Lower leg skin (tissue), 4 donors: ENCODE measurements at regions not wholly inside any gene's neighbourhood (a gene's known extent, or its start where the extent isn't known, plus 50 kb on each side); places are given as distances from the start of the nearest gene placed in this dataset.
"Not testable (repeated sequence)": the region's sequence is repeated elsewhere in the genome, so short reads cannot be mapped to it uniquely, and the experiment has no call there.

Source experiments
- DNase-seq, 2 donors: peaks; one replicate each; pipeline ENCODE4 v3.0.0-alpha.2; 2019; ENCODE audit warnings: low spot score in 2 of 2
- H3K4me3 ChIP-seq: fragments of 200-600 bp; sonication (generic); 2 replicates; pipeline ENCODE4 v1.5.1; 2017; ENCODE audit warnings: mild to moderate bottlenecking, low read depth; ENCODE audit not compliant: poor library complexity, severe bottlenecking
- CTCF ChIP-seq, 3 donors: fragments of 450-650 bp; IDR thresholded peaks; one replicate each; pipeline ENCODE4 v1.5.1; 2016; ENCODE audit warnings: antibody characterized with exemption in 3 of 3, mild to moderate bottlenecking in 3 of 3, moderate library complexity in 2 of 3
- POLR2A ChIP-seq, 2 donors: fragments of 450-650 bp; IDR thresholded peaks; one replicate each; pipeline ENCODE4 v1.6.1; 2016 to 2017; ENCODE audit warnings: antibody characterized with exemption in 2 of 2, mild to moderate bottlenecking in 1 of 2, moderate library complexity in 1 of 2
- WGBS, 2 donors: methylation state at CpG; one replicate each; pipeline ENCODE4 v1.1.5; 2018; 5-methylcytosine and 5-hydroxymethylcytosine counted together
- intact Hi-C: fragments of 100-400 bp; cut with DNase I; formaldehyde crosslinking; loops from one replicate; pipeline ENCODE4 v1.15.0; 2023; ENCODE audit warnings: low total_unique reads

- intact Hi-C loops = no loop called here
- no peak for DNase-seq
- WGBS, 2 donors = 89 to 90% methylated on average over 48 to 51 of the region's 51 CpGs
- no peak for TF ChIP-seq CTCF (IDR thresholded peaks at IDR 0.05)
- no peak for TF ChIP-seq POLR2A (IDR thresholded peaks at IDR 0.05)
- H3K4me3 ChIP-seq = no peak overlapping the region
Measured at GRCh38 chr10:63972949-63973827, 452.0 kb downstream of the REEP3 start.

GRCh38 chr10:63976538-63976937 is 455.3 kb downstream of the REEP3 start:
- 62 to 63% methylated on average over 5 of the region's 5 CpGs for WGBS, 2 donors
- TF ChIP-seq POLR2A (IDR thresholded peaks at IDR 0.05) (no peak), CTCF (IDR thresholded peaks at IDR 0.05) (no peak)
- intact Hi-C loops = no loop called here
- no peak for DNase-seq
- H3K4me3 ChIP-seq = no peak overlapping the region

GRCh38 chr10:63977329-63977923 is 456.2 kb downstream of the REEP3 start:
- TF ChIP-seq CTCF (IDR thresholded peaks at IDR 0.05) (no peak), POLR2A (IDR thresholded peaks at IDR 0.05) (no peak)
- DNase-seq = no peak
- intact Hi-C loops = no loop called here
- H3K4me3 ChIP-seq = no peak overlapping the region
- WGBS, 2 donors = 0 to 18% methylated on average over 1 of the region's 1 CpG

GRCh38 chr10:63980870-63981269 is 459.7 kb downstream of the REEP3 start:
- intact Hi-C loops, H3K4me3 ChIP-seq, DNase-seq: not testable (repeated sequence)
- WGBS, 2 donors = 49% methylated on average over 5 of the region's 5 CpGs

GRCh38 chr10:63984061-63984460 is 462.9 kb downstream of the REEP3 start:
- intact Hi-C loops, H3K4me3 ChIP-seq, DNase-seq: not testable (repeated sequence)
- WGBS, 2 donors = 43 to 50% methylated on average over 2 of the region's 2 CpGs

GRCh38 chr10:63986536-63986935 is 465.3 kb downstream of the REEP3 start:
- no peak for TF ChIP-seq CTCF (IDR thresholded peaks at IDR 0.05)
- no peak for TF ChIP-seq POLR2A (IDR thresholded peaks at IDR 0.05)
- intact Hi-C loops = no loop called here
- 81 to 96% methylated on average over 3 of the region's 3 CpGs for WGBS, 2 donors
- DNase-seq = no peak
- no peak overlapping the region for H3K4me3 ChIP-seq
